Fibroblast of skin of right quadriceps (primary cell): ENCODE measurements at regions not wholly inside any gene's neighbourhood (a gene's known extent, or its start where the extent isn't known, plus 50 kb on each side); places are given as distances from the start of the nearest gene placed in this dataset.
A peak's percentile ranks its signal among the peaks of the same experiment; 100 is the strongest.

Experiments used
- DNase-seq: peaks from one replicate; pipeline ENCODE4 v3.0.0-alpha.2; 2013

- DNase-seq: no peak
Observed at GRCh38 chr4:148793221-148793620, 351.0 kb upstream of the NR3C2 start.

DNA sequence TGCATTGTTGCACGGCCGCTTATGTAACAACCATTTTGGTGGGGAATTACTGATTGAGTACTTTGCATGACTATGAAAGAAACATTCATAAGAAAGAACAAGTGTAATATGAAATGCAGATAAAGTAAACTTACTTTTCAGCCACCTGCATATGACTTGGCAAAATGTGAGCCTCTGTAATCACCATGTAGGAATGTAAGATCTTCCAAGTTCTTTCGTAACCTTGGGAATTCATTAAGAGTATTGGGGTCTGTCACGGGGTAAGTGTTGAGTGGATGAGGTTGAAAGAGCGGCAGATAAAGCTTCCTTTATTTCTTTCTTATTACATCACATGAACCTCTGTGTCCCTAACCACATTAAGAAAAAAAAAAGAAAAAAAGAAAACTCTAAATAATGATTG lies 348.5 kb upstream of the NR3C2 start:
- DNase-seq: no peak

DNA sequence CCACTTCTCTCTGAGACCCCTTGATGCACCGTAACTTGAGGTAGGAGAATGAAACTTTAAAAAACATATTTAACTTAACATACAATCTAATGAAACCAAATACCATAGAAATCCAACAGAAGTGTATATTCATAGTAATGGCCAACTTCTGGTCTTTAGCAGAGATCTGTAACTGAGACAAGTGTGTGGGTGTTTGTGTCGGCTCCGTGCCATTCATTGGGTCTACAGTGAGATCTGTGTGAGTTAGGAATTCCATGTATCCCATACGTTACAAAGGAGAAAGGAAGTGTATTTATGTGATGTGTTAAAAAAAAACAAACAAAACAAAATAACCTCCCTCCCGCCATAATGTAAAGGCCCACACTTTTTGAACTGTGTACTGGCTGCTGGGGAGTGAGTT lies 348.0 kb upstream of the NR3C2 start:
- DNase-seq: no peak

- DNase-seq: no peak
Observed at GRCh38 chr4:148787831-148788477, 345.7 kb upstream of the NR3C2 start.

DNA sequence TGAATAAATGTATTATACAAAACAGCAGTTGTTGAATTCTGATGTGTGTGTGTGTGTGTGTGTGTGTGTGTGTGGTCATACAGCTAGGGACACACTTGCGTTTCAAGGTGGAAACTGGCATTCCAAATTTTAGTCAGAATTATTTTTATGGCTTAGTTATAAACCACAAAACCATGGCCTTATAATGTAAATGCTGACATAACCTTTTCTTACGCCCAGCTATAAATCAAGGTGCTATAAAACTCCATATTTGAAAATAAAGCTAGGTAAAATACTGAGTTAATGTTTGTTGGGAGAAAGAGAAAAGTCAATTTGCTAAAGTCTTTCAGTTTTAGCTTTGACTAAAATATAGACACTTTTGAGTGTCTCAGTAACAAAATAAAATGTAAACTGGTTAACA lies 345.1 kb upstream of the NR3C2 start:
- no peak for DNase-seq

- DNase-seq: no peak
Observed at GRCh38 chr4:148786699-148787098, 344.5 kb upstream of the NR3C2 start.

DNA sequence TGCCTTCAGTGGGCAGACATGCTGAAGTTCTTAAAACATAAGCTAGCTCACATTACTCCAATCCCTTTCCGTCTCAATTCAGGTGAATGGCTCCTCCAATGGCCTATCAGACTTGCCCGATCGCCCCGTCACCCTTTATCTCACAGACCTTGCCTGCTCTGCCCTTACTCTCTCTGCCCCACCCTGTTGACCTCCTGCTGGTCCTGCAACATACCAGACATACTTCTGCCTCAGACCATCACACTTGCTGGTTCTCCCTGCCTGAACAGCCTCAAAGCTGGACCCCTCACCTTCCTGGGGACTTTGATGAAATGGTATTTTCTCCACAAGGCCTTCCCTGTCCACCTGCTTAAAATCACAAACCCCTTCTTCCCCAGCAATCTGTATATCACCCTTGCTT lies 340.1 kb upstream of the NR3C2 start:
- DNase-seq: no peak

GRCh38 chr4:148780426-148781005 lies 338.3 kb upstream of the NR3C2 start:
- DNase-seq: no peak

GRCh38 chr4:148779771-148780170 lies 337.6 kb upstream of the NR3C2 start:
- no peak for DNase-seq

DNA sequence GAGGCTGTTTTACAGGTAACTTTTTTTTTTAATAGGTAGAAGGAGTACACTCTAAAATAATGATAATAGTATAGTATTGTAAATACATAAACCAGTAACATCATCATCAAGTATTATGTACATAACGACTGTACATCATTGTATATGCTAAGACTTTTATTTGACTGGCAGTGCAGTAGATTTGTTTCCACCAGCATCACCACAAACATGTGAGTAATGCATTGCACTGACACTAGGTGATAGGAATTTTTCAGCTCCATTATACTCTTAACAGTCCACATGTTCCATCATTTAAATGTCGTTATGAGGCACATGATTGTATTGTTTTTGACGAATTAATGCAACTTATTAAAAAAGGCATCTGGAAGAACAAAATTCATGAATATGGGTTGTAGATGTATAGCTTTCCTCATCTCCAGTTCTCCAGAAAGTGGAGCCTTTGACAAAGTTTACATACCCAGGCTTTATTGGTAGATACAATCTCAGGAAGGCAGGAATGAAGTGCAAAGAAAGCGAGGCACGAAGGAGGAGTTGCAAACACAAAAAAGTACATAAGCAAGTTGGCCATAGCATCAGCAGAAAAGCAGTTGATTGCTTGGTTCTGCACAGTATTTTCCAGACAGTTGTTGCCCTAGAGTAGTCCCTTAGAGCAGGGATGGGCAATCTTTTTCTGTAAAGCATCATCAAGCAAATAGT lies 336.9 kb upstream of the NR3C2 start:
- DNase-seq: no peak

- peak; percentile 20 for DNase-seq
Observed at GRCh38 chr4:148776941-148777340, 334.7 kb upstream of the NR3C2 start.

- no peak for DNase-seq
Observed at GRCh38 chr4:148774134-148774533, 331.9 kb upstream of the NR3C2 start.

- DNase-seq: no peak
Observed at GRCh38 chr4:148773313-148773712, 331.1 kb upstream of the NR3C2 start.

DNA sequence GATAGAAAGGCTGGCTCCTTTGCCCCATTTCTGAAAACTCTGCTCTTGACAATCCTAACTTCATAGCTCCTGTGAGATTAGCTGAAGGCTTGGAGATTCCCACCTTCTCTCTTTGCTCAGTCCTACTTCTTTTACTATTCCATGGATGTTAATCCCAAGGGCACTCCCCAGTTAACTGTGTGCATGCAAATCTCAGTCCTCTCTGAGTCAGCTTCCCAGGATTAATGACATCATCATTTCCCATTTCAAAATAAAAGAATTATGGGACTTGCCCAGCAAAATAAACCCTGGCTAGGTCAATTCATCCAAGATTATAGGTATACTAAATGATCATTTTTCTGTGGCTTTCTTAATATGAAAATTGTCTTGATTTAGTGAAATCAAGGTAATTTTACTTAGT lies 328.6 kb upstream of the NR3C2 start:
- DNase-seq: peak; percentile 3

- no peak for DNase-seq
Observed at GRCh38 chr4:148770377-148770776, 328.2 kb upstream of the NR3C2 start.

GRCh38 chr4:148764720-148765119 lies 322.5 kb upstream of the NR3C2 start:
- DNase-seq: no peak

DNA sequence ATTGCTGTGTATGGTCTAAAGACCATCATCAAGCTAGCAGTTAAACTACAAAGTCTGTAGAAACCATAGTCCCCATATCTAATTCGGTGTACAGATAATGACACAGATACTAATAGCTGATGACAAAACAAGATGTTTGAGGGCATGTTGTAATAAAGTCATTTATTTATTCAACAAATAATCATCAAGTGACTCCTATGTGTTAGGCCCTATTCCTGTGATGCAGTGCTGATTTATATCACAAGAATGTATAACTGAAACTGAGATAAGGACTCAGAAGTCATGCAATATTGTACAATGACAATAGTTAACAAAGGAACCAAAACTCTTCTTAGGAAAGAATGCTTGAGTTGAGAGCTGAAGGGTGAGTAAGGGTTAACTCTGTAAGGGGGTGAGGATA lies 315.0 kb upstream of the NR3C2 start:
- no peak for DNase-seq

GRCh38 chr4:148749403-148749802 lies 307.2 kb upstream of the NR3C2 start:
- no peak for DNase-seq

DNA sequence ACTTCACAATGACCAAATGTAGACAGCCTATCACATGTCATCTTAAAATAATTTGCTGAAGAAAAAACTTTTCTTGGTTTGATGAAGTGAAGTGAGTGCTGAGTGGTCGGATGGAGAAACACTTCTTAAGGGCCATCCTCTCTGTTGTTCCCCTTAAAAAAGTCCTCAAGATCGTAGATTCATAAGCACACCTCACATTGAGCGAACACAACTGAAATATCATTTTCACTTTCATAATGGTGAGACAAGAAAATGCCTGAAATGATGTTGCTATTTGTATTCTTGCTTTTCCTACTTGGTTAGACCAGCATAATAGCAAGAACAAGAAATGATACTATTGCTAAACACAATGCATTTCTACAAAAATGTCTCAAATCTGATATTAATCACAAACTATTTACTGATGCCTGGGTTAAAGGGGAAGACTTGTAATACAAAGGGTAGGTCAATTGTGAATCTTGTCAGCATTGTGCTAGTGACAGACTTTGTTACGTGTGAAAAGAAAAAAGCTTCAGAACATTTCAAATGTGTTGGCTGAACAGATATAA lies 305.6 kb upstream of the NR3C2 start:
- no peak for DNase-seq

GRCh38 chr4:148740701-148741100 lies 298.5 kb upstream of the NR3C2 start:
- no peak for DNase-seq

GRCh38 chr4:148737061-148737770 lies 295.0 kb upstream of the NR3C2 start:
- no peak for DNase-seq

DNA sequence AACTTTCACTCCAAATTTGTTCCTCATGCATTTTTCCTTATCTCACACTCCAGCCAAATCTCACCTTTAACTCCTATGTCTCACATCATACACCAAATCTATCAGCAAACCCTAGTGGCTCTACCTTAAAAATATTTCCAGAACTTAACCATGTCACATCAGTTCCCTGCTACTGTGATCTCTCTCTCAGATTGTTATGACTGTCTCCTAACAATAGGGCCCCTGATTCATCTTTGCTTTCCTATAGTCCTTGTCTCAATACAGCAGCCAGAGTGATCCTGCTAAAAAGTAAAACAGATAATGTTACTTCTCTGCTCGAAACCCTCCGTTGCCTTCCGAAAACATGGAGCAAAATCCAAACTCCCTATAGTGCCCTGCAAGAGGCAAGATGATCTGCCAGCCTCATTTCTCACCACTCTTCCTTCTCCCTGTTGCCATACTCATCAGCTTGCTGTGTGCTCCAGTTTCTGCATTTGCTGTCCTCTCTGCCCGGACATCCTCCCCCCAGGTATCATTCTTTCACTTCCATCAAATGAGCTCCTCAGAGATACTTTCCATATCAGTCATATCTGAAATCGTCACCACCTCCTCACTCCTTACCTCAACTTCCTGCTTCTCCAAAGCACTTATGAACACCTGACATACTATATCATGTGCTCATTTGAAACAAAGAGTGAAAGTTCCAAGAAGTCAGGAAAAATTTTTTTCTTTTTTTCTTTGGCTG lies 293.4 kb upstream of the NR3C2 start:
- no peak for DNase-seq

DNA sequence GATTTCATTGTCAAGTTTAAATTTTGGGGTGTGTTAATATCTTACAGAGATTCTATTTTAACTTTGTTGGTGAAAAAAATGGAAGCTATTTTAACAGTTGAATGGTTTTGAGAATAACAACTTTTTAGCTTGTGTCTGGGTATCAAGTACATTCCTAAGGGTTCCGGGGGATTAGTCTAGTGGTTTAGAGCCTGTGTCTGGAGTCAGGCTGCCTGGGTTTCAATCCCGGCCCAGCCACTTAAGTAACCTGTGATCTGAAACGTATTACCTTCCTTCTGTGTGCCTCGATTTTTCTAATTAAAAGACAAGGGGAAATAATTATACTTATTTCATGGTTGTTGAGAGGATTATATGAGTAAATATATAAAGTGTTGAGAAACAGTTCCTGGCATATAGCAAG lies 288.6 kb upstream of the NR3C2 start:
- DNase-seq: no peak
